ENCODE measurements at regions not wholly inside any gene's neighbourhood (a gene's known extent, or its start where the extent isn't known, plus 50 kb on each side); places are given as distances from the start of the nearest gene placed in this dataset.

GRCh38 chr14:89040460-89041256, 216.2 kb downstream of the TTC8 start:
- 2 to 4% methylated on average over 9 to 23 of the region's 31 CpGs for WGBS, 2 donors
- H3K4me1 ChIP-seq, result peaks cover 9 to 17% (median 12%) of the 10 kb centered on the region in 3 donors
- H3K27me3 ChIP-seq, result no peaks in the 10 kb centered on the region
- no peaks in the 10 kb centered on the region for H3K9me3 ChIP-seq
- peak; percentile 84 to 96 (median 94) for TF ChIP-seq CTCF (IDR thresholded peaks at IDR 0.05)
- TF ChIP-seq POLR2A (IDR thresholded peaks at IDR 0.05), result no peak
- peak overlapping the region; percentile 30 to 63 (median 44) for H3K4me3 ChIP-seq
- intact Hi-C loops (cut with DNase I), result no loop called here
- no peak for DNase-seq
- H3K27ac ChIP-seq, result peak overlapping the region; percentile 69 to 92 (median 84)
- H3K36me3 ChIP-seq, result no peaks in the 10 kb centered on the region

GRCh38 chr14:89041257-89041582, 216.8 kb downstream of the TTC8 start:
- WGBS, 2 donors, result 8 to 24% methylated on average over 8 of the region's 8 CpGs
- no peak for DNase-seq
- H3K9me3 ChIP-seq, result no peaks in the 10 kb centered on the region
- no peaks in the 10 kb centered on the region for H3K27me3 ChIP-seq
- TF ChIP-seq CTCF (IDR thresholded peaks at IDR 0.05) (peak in 1 of 6 experiments; percentile 17), POLR2A (IDR thresholded peaks at IDR 0.05) (no peak)
- H3K36me3 ChIP-seq, result no peaks in the 10 kb centered on the region
- H3K4me1 ChIP-seq, result peaks cover 9 to 17% (median 12%) of the 10 kb centered on the region in 3 donors
- intact Hi-C loops (cut with DNase I), result no loop called here
- peak overlapping the region in 3 of 4 donors; percentile 44 to 63 (median 45) for H3K4me3 ChIP-seq
- H3K27ac ChIP-seq, result peak overlapping the region; percentile 69 to 92 (median 84)

- intact Hi-C loops (cut with DNase I), result no loop called here
- Histone ChIP-seq H3K4me1 (peaks cover 9 to 17% (median 12%) of the 10 kb centered on the region in 3 donors), H3K9me3 (no peaks in the 10 kb centered on the region), H3K27ac (peak overlapping the region in 1 of 4 donors; percentile 81), H3K27me3 (no peaks in the 10 kb centered on the region), H3K4me3 (no peak overlapping the region), H3K36me3 (no peaks in the 10 kb centered on the region)
- no peak for TF ChIP-seq POLR2A (IDR thresholded peaks at IDR 0.05)
- TF ChIP-seq CTCF (IDR thresholded peaks at IDR 0.05), result no peak
- no peak for DNase-seq
- WGBS, 2 donors, result 89 to 94% methylated on average over 1 of the region's 1 CpG
Observed at GRCh38 chr14:89042021-89042420, 217.6 kb downstream of the TTC8 start.

GRCh38 chr14:89053303-89053702, 228.9 kb downstream of the TTC8 start:
- 81 to 83% methylated on average over 5 of the region's 5 CpGs for WGBS, 2 donors
- Histone ChIP-seq H3K4me3 (no peak overlapping the region), H3K27me3 (no peaks in the 10 kb centered on the region), H3K4me1 (no peaks in the 10 kb centered on the region), H3K9me3 (no peaks in the 10 kb centered on the region), H3K36me3 (no peaks in the 10 kb centered on the region), H3K27ac (no peak overlapping the region)
- no peak for DNase-seq
- intact Hi-C loops (cut with DNase I), result no loop called here
- no peak for TF ChIP-seq POLR2A (IDR thresholded peaks at IDR 0.05)

- Histone ChIP-seq H3K27ac (no peak overlapping the region), H3K27me3 (no peaks in the 10 kb centered on the region), H3K4me3 (no peak overlapping the region), H3K9me3 (no peaks in the 10 kb centered on the region), H3K36me3 (no peaks in the 10 kb centered on the region), H3K4me1 (no peaks in the 10 kb centered on the region)
- intact Hi-C loops (cut with DNase I), result no loop called here
- no peak for DNase-seq
- TF ChIP-seq POLR2A (IDR thresholded peaks at IDR 0.05) (no peak), CTCF (IDR thresholded peaks at IDR 0.05) (no peak)
- 85 to 96% methylated on average over 3 of the region's 4 CpGs for WGBS, 2 donors
Observed at GRCh38 chr14:89056394-89056793, 231.9 kb downstream of the TTC8 start.

All from esophagus squamous epithelium (tissue), 5 donors.